GM23338 (cell line): ENCODE measurements at regions not wholly inside any gene's neighbourhood (a gene's known extent, or its start where the extent isn't known, plus 50 kb on each side); places are given as distances from the start of the nearest gene placed in this dataset.
"Not testable (repeated sequence)": the region's sequence is repeated elsewhere in the genome, so short reads cannot be mapped to it uniquely, and the experiment has no call there.

Experiments
- ATAC-seq: fragments of 200-7000 bp; cut with Tn5 transposase; 3 replicates; pipeline ENCODE4 v1.9.1; 2020
- DNase-seq: peaks from one replicate; pipeline ENCODE4 v3.0.0-alpha.2; 2015; ENCODE audit warnings: low spot score
- H2AFZ ChIP-seq: fragments of 200-600 bp; sonication (generic); 2 replicates; pipeline ENCODE4 v1.8.0; 2016; ENCODE audit warnings: antibody characterized with exemption, mild to moderate bottlenecking, moderate library complexity
- H3F3A ChIP-seq: fragments of 200-600 bp; sonication (generic); replicated peaks from 2 replicates; pipeline ENCODE4 v1.8.0; 2017; ENCODE audit warnings: antibody characterized with exemption, mixed run types, low read depth
- H3K27ac ChIP-seq: fragments of 200-600 bp; sonication (generic); 2 replicates; pipeline ENCODE4 v1.6.1; 2016; ENCODE audit warnings: low read depth
- H3K27me3 ChIP-seq: fragments of 200-600 bp; sonication (generic); 2 replicates; pipeline ENCODE4 v1.8.0; 2016; ENCODE audit warnings: mild to moderate bottlenecking, mixed run types, moderate library complexity; ENCODE audit not compliant: insufficient read depth
- H3K36me3 ChIP-seq: fragments of 200-600 bp; sonication (generic); 2 replicates; pipeline ENCODE4 v1.8.0; 2016; ENCODE audit warnings: mild to moderate bottlenecking; ENCODE audit not compliant: insufficient read depth
- H3K4me1 ChIP-seq: fragments of 200-600 bp; sonication (generic); 2 replicates; pipeline ENCODE4 v1.8.0; 2016; ENCODE audit warnings: mild to moderate bottlenecking, moderate library complexity; ENCODE audit not compliant: insufficient read depth
- H3K4me2 ChIP-seq: fragments of 200-600 bp; sonication (generic); 2 replicates; pipeline ENCODE4 v1.7.1; 2017; ENCODE audit warnings: mixed run types
- H3K4me3 ChIP-seq: fragments of 200-600 bp; sonication (generic); 2 replicates; pipeline ENCODE4 v1.6.1; 2016; ENCODE audit warnings: mixed run types
- H3K79me2 ChIP-seq: fragments of 200-600 bp; sonication (generic); replicated peaks from 2 replicates; pipeline ENCODE4 v1.8.0; 2017; ENCODE audit warnings: mild to moderate bottlenecking; ENCODE audit not compliant: insufficient read depth
- H3K9me2 ChIP-seq: fragments of 200-600 bp; sonication (generic); 2 replicates; pipeline ENCODE4 v1.8.0; 2017; ENCODE audit not compliant: insufficient read depth
- H4K20me1 ChIP-seq: fragments of 200-600 bp; sonication (generic); replicated peaks from 2 replicates; pipeline ENCODE4 v1.8.0; 2017; ENCODE audit warnings: mild to moderate bottlenecking; ENCODE audit not compliant: insufficient read depth
- H3K27ac Mint-ChIP-seq: 2 replicates; pipeline ENCODE4 v1.8.0; 2020; ENCODE audit warnings: inconsistent platforms, mild to moderate bottlenecking, moderate library complexity, mixed read lengths
- H3K27me3 Mint-ChIP-seq: 3 replicates; pipeline ENCODE4 v1.8.0; 2022; ENCODE audit warnings: low read depth, mild to moderate bottlenecking, moderate library complexity, mixed read lengths, inconsistent platforms; ENCODE audit not compliant: insufficient read depth, poor library complexity
- H3K36me3 Mint-ChIP-seq: 3 replicates; pipeline ENCODE4 v1.8.0; 2021; ENCODE audit warnings: low read depth, mild to moderate bottlenecking, inconsistent platforms, moderate library complexity, mixed read lengths
- H3K4me1 Mint-ChIP-seq: 3 replicates; pipeline ENCODE4 v1.8.0; 2020; ENCODE audit warnings: mild to moderate bottlenecking, inconsistent platforms, mixed read lengths
- H3K4me3 Mint-ChIP-seq: 3 replicates; pipeline ENCODE4 v1.8.0; 2021; ENCODE audit warnings: moderate library complexity, mild to moderate bottlenecking, inconsistent platforms, mixed read lengths
- H3K9me3 Mint-ChIP-seq: 3 replicates; pipeline ENCODE4 v1.8.0; 2020; ENCODE audit warnings: moderate library complexity, mild to moderate bottlenecking, inconsistent platforms, mixed read lengths
- CREB1 ChIP-seq: fragments of 250-450 bp; sonication (Bioruptor Pico); IDR thresholded peaks from 2 replicates; pipeline ENCODE4 v1.5.0; 2020; ENCODE audit warnings: low read depth, mild to moderate bottlenecking, moderate library complexity
- CTCF ChIP-seq, 2 experiments: fragments of 200-600 bp in 1 of 2; sonication (generic) in 1 of 2; conservative IDR thresholded peaks; 2 replicates each; pipeline versions ENCODE4 v1.5.1 to v1.6.1; 2016 to 2017; ENCODE audit warnings: antibody characterized with exemption in 2 of 2, low read depth in 2 of 2, mild to moderate bottlenecking in 2 of 2, moderate library complexity in 1 of 2
- ETS1 ChIP-seq: IDR thresholded peaks from 2 replicates; pipeline ENCODE4 v1.6.1; 2016; ENCODE audit warnings: antibody characterized with exemption
- EZH2 ChIP-seq: fragments of 200-600 bp; sonication (generic); IDR thresholded peaks from one replicate; pipeline ENCODE4 v1.8.0; 2017; ENCODE audit warnings: antibody characterized with exemption, mild to moderate bottlenecking, low read depth; ENCODE audit not compliant: unreplicated experiment
- EZH2phosphoT487 ChIP-seq: fragments of 200-600 bp; sonication (generic); IDR thresholded peaks from one replicate; pipeline ENCODE4 v1.8.1; 2018; ENCODE audit warnings: antibody characterized with exemption; ENCODE audit not compliant: unreplicated experiment
- JUNB ChIP-seq: IDR thresholded peaks from one replicate; pipeline ENCODE4 v1.6.1; 2016; ENCODE audit warnings: antibody characterized with exemption; ENCODE audit not compliant: unreplicated experiment
- NANOG ChIP-seq: IDR thresholded peaks from 2 replicates; pipeline ENCODE4 v1.6.1; 2016; ENCODE audit warnings: antibody characterized with exemption, borderline replicate concordance
- POLR2AphosphoS5 ChIP-seq: IDR thresholded peaks from 2 replicates; pipeline ENCODE4 v1.6.1; 2016; ENCODE audit warnings: antibody characterized with exemption, low read depth
- REST ChIP-seq: IDR thresholded peaks from one replicate; pipeline ENCODE4 v1.6.1; 2018; ENCODE audit warnings: antibody characterized with exemption; ENCODE audit not compliant: unreplicated experiment
- ZNF114 ChIP-seq: fragments of 250-450 bp; sonication (Bioruptor Pico); IDR thresholded peaks from 2 replicates; pipeline ENCODE4 v1.5.0; 2020; ENCODE audit warnings: mild to moderate bottlenecking, moderate library complexity
- ZNF462 ChIP-seq: fragments of 250-450 bp; sonication (Bioruptor Pico); IDR thresholded peaks from 2 replicates; pipeline ENCODE4 v1.5.0; 2020; ENCODE audit warnings: mild to moderate bottlenecking, moderate library complexity

GRCh38 chr18:65587491-65587890, 163.3 kb upstream of the CDH7 start:
- Histone ChIP-seq H3K36me3 (no peaks in the 10 kb centered on the region), H3K4me2 (no peak overlapping the region), H3K4me1 (no peaks in the 10 kb centered on the region; the same call in 1 of the 2 replicates), H2AFZ (no peak overlapping the region), H4K20me1 (no peaks in the 10 kb centered on the region), H3K79me2 (no peaks in the 10 kb centered on the region), H3F3A (no peaks in the 10 kb centered on the region), H3K4me3 (no peak overlapping the region), H3K9me2 (no peaks in the 10 kb centered on the region), H3K27me3 (no peaks in the 10 kb centered on the region), H3K27ac (no peak overlapping the region)
- Mint-ChIP-seq H3K27ac (no peak overlapping the region), H3K9me3 (no peaks in the 10 kb centered on the region), H3K36me3 (no peaks in the 10 kb centered on the region), H3K27me3 (no peaks in the 10 kb centered on the region), H3K4me3 (no peak overlapping the region), H3K4me1 (peaks cover 3% of the 10 kb centered on the region)
- ATAC-seq (no peak), DNase-seq (no peak)
- no peak for TF ChIP-seq NANOG
- no peak for TF ChIP-seq EZH2
- TF ChIP-seq REST, result no peak
- TF ChIP-seq CREB1 (CRISPR knock-in tag), result no peak
- TF ChIP-seq ETS1, result no peak
- TF ChIP-seq ZNF114 (CRISPR knock-in tag), result no peak
- no peak for TF ChIP-seq JUNB
- no peak for TF ChIP-seq CTCF (conservative IDR thresholded peaks at IDR 0.05; ENCODE audit: low read depth in 2 of 2)
- TF ChIP-seq EZH2phosphoT487, result no peak
- no peak for TF ChIP-seq ZNF462 (CRISPR knock-in tag)
- TF ChIP-seq POLR2AphosphoS5, result no peak

GRCh38 chr18:65582094-65582493, 168.7 kb upstream of the CDH7 start:
- H3K4me1 Mint-ChIP-seq, H3K27me3 ChIP-seq, H3K27me3 Mint-ChIP-seq, H3K4me3 ChIP-seq, H3K79me2 ChIP-seq, DNase-seq, H3K9me3 Mint-ChIP-seq, H4K20me1 ChIP-seq, H3K27ac ChIP-seq, H3K4me1 ChIP-seq, H3K36me3 ChIP-seq, H3K27ac Mint-ChIP-seq, H3K36me3 Mint-ChIP-seq, H3K4me3 Mint-ChIP-seq, H3K9me2 ChIP-seq, H2AFZ ChIP-seq, ATAC-seq, H3K4me2 ChIP-seq, H3F3A ChIP-seq: not testable (repeated sequence)
